ENCODE measurements at regions not wholly inside any gene's neighbourhood (a gene's known extent, or its start where the extent isn't known, plus 50 kb on each side); places are given as distances from the start of the nearest gene placed in this dataset.

- no peak for TF ChIP-seq CTCF (IDR thresholded peaks at IDR 0.05)
- H3K27me3 Mint-ChIP-seq (ENCODE audit: low read depth in 3 of 3), result no peaks in the 10 kb centered on the region
- intact Hi-C loops (cut with micrococcal nuclease), result no loop called here
Observed at GRCh38 chr16:72639494-72639893, 408.4 kb downstream of the ZFHX3 start.

GRCh38 chr16:72637306-72637705, 410.6 kb downstream of the ZFHX3 start:
- Histone ChIP-seq H3K27me3 (ENCODE audit: control insufficient read depth in 2 of 2, insufficient read depth in 2 of 2, low read length in 2 of 2) (no peaks in the 10 kb centered on the region), H3K4me2 (replicated peaks; ENCODE audit: extremely low read depth, low read length, poor library complexity, severe bottlenecking) (no peak overlapping the region), H3K4me1 (ENCODE audit: control insufficient read depth in 1 of 2, insufficient read depth in 2 of 2, low read length in 2 of 2) (no peaks in the 10 kb centered on the region), H3K9me3 (replicated peaks in 1 of 2; ENCODE audit: control insufficient read depth in 1 of 2, insufficient read depth in 1 of 2, low read length in 2 of 2) (peaks cover 0 to 26% of the 10 kb centered on the region in 2 donors), H3K79me2 (ENCODE audit: insufficient read depth, low read length) (no peaks in the 10 kb centered on the region), H3K36me3 (replicated peaks in 1 of 2; ENCODE audit: control insufficient read depth in 1 of 2, insufficient read depth in 2 of 2, low read length in 2 of 2) (no peaks in the 10 kb centered on the region), H4K20me1 (ENCODE audit: insufficient read depth, low read length) (no peaks in the 10 kb centered on the region), H3K27ac (ENCODE audit: low read depth in 1 of 2, low read length in 2 of 2) (no peak overlapping the region), H3K9ac (ENCODE audit: insufficient read depth, low read length, poor library complexity, severe bottlenecking) (no peak overlapping the region), H3K4me3 (replicated peaks in 1 of 3; ENCODE audit: low read depth in 2 of 3, low read length in 3 of 3) (no peak overlapping the region), H2AFZ (ENCODE audit: insufficient read depth, low read depth, low read length, poor library complexity, severe bottlenecking) (no peak overlapping the region)
- no peak for DNase-seq
- Mint-ChIP-seq H3K4me3 (no peak overlapping the region), H3K27ac (no peak overlapping the region), H3K36me3 (peaks cover 3 to 6% of the 10 kb centered on the region in 2 donors), H3K27me3 (ENCODE audit: low read depth in 3 of 3) (no peaks in the 10 kb centered on the region), H3K4me1 (peaks cover 3% of the 10 kb centered on the region), H3K9me3 (peaks cover 13 to 23% (median 19%) of the 10 kb centered on the region in 7 donors)
- TF ChIP-seq CTCF (IDR thresholded peaks at IDR 0.05), result no peak
- no CpG with 5 or more reads among the region's 1 CpG for WGBS (ENCODE audit: insufficient coverage)
- intact Hi-C loops (cut with micrococcal nuclease), result no loop called here

More at GRCh38 chr16:72639494-72639893, 408.4 kb downstream of the ZFHX3 start:
- Histone ChIP-seq H3K4me3 (replicated peaks in 1 of 3; ENCODE audit: low read depth in 2 of 3, low read length in 3 of 3) (no peak overlapping the region), H3K9me3 (replicated peaks in 1 of 2; ENCODE audit: control insufficient read depth in 1 of 2, insufficient read depth in 1 of 2, low read length in 2 of 2) (peaks cover 0 to 29% of the 10 kb centered on the region in 2 donors), H3K27ac (ENCODE audit: low read depth in 1 of 2, low read length in 2 of 2) (no peak overlapping the region), H3K36me3 (replicated peaks in 1 of 2; ENCODE audit: control insufficient read depth in 1 of 2, insufficient read depth in 2 of 2, low read length in 2 of 2) (no peaks in the 10 kb centered on the region), H3K4me1 (ENCODE audit: control insufficient read depth in 1 of 2, insufficient read depth in 2 of 2, low read length in 2 of 2) (no peaks in the 10 kb centered on the region), H3K79me2 (ENCODE audit: insufficient read depth, low read length) (no peaks in the 10 kb centered on the region), H3K9ac (ENCODE audit: insufficient read depth, low read length, poor library complexity, severe bottlenecking) (no peak overlapping the region), H3K27me3 (ENCODE audit: control insufficient read depth in 2 of 2, insufficient read depth in 2 of 2, low read length in 2 of 2) (no peaks in the 10 kb centered on the region), H3K4me2 (replicated peaks; ENCODE audit: extremely low read depth, low read length, poor library complexity, severe bottlenecking) (no peak overlapping the region), H4K20me1 (ENCODE audit: insufficient read depth, low read length) (no peaks in the 10 kb centered on the region), H2AFZ (ENCODE audit: insufficient read depth, low read depth, low read length, poor library complexity, severe bottlenecking) (no peak overlapping the region)
- no CpG with 5 or more reads among the region's 1 CpG for WGBS (ENCODE audit: insufficient coverage)
- Mint-ChIP-seq H3K27ac (no peak overlapping the region), H3K36me3 (peaks cover 3 to 6% of the 10 kb centered on the region in 2 donors), H3K9me3 (peaks cover 20 to 33% (median 23%) of the 10 kb centered on the region in 7 donors), H3K4me1 (peaks cover 3% of the 10 kb centered on the region), H3K4me3 (no peak overlapping the region)
- DNase-seq, result no peak
